GM21786 (cell line): ENCODE measurements at regions not wholly inside any gene's neighbourhood (a gene's known extent, or its start where the extent isn't known, plus 50 kb on each side); places are given as distances from the start of the nearest gene placed in this dataset.
A peak's percentile ranks its signal among the peaks of the same experiment; 100 is the strongest.
"Not testable (repeated sequence)": the region's sequence is repeated elsewhere in the genome, so short reads cannot be mapped to it uniquely, and the experiment has no call there.

Experiments used
- ATAC-seq: cut with Tn5 transposase; IDR thresholded peaks from one replicate; pipeline ENCODE4 v1.9.1; 2021; ENCODE audit not compliant: unreplicated experiment

DNA sequence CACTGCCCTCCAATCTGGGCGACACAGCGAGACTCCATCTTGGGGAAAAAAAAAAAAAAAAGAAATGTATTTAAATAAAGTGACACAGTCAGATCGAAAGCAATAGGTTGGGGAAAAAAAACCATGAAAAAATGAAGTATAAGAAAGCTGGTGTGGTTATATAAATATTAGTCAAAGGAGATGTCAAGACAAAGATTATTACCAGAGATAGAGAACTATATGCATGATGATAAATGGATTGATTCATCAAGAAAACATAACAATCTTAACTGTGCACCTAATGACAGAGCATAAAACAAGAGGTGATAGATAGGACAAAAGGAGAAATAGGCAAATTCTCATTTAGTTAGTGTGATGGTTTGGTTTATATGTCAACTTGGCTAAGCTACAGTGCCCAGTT is 146.9 kb upstream of the AHI1 start:
- ATAC-seq: no peak

DNA sequence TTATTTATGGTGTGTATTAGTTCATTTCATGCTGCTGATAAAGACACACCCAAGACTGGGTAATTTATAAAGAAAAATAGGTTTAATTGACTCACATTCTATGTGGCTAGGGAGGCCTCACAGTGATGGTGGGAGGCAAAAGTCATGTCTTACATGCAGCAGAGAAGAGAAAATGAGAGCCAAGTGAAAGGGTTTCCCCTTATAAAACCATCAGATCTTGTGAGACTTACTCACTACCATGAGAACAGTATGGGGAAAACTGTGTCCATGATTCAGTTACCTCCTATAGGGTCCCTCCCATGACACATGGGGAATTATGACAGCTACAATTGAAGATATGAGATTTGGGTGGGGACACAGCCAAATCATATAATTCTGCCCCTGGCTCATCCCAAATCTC is 150.0 kb upstream of the AHI1 start:
- no peak for ATAC-seq

DNA sequence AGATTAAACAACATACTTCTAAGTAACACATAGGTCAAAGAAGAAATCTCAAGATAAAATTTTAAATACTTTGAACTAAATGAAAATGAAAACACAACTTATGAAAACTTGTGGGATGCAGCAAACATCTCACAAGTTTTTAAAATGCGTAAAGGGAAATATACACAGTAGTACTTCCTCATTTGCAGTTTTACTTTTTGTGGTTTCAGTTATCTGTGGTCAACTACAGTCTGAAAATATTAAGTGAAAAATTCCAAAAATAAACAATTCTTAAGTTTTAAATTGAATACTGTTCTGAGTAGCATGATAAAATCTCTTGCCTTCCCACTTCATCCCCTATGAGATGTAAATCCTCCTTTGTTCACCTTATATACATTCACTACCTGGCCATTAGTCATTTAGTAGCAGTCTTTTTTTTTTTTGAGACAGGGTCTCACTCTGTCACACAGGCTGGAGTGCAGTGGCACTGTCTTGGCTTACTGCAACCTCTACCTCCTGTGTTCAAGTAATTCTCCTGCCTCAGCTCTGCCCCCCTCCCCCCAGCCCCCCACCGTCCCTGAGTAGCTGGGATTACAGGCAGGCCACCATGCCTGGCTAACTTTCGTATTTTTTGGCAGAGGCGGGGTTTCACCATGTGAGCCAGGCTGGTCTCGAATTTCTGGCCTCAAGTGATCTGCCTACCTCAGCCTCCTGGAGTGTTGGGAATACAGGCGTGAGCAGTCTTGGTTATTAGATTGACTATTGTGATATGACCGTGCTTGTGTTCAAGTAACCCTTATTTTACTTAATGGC is 154.6 kb upstream of the AHI1 start:
- ATAC-seq: peak; percentile 98

- ATAC-seq: no peak
Observed at GRCh38 chr6:135655055-135655454, 157.5 kb upstream of the AHI1 start.

DNA sequence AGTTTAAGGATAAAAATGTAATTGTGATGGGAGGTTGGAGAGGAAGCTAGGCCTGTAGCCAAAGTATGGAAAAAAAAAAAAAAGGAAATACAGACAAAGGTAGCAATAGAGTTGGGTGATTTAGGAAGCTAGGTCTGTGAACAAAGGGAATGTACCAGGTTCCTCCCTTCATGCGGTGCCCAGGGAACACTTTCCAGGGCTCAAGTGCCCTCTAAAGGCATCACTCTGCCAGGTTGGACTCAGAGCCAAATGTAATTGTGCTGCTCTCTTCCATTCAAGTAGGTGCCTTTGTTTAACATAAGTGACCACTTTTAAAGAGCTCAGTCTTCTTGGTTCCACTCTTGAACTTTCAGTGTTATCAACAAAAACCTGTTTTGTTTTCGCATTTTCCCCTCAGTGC is 159.7 kb upstream of the AHI1 start:
- ATAC-seq: no peak

DNA sequence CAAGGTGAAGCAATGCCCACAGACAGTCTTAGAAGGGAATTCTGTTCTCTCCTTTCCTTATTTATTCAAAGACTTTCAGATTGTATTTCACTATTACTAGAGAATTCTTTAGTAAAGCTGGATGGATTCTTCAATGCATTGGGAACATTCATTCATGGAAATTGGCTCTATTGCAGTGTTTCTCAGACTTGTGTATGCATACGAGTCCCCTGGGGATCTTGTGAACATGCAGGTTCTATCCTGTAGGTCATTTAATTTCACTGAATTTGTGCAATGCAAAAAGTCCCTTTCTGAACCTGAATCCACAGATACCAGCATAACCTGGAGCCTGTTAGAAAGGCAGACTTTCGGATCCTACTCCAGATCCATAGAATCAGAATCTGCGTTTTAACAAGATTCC is 160.9 kb upstream of the AHI1 start:
- no peak for ATAC-seq

DNA sequence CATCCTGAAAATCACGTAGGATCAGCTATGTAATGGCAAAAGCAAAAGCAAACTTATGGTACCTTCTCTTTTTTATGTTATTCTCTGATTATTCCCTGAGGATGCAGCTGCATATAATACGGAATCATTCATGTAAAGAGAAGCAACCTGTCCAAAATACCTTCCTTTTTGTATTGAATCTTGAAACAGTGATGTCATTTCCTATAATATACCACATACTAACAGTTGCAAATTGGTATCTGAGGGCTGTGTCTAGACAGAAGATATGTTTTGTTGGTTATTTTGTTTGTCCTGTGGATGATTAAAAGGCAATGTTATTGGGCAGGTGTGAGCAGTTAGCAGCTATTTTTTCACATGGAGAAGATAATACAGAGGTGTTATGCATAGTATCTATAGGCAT is 161.4 kb upstream of the AHI1 start:
- ATAC-seq: no peak

DNA sequence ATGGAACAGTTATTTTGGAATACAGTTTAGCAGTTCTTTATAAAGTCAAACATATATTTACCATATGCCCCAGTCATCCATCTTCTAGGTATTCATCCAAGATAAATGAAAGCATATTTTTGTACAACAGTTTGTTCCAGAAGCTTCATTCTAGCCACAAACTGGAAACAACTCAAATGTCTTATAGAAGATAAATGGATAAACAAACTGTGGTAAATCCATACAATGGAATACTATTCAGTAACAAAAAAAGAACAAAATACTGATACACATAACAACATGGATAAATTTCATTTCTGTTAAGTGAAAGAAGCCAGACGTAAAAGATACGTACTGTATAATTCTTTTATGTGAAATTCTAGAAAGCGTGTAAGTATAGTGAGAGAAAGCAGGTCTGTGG is 167.0 kb upstream of the AHI1 start:
- no peak for ATAC-seq

DNA sequence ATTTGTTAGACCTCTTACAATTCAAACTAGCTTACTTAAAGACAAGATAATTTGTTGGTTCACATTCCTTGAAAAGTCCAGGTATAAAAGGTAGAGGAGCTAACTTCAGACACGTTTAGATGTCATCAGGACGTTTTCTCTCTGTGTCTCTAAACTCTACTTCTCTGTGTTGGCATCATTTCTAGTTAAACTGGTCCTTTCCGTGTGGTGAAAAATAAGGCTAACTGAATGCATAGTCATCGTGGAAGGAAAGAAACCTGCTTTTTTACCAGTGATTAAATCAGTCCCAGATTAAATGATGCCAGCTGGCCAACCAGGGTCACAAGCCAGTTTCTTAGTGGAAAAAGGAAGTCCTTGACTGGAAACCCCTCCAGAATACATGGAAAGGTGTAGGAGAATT is 168.4 kb upstream of the AHI1 start:
- no peak for ATAC-seq

DNA sequence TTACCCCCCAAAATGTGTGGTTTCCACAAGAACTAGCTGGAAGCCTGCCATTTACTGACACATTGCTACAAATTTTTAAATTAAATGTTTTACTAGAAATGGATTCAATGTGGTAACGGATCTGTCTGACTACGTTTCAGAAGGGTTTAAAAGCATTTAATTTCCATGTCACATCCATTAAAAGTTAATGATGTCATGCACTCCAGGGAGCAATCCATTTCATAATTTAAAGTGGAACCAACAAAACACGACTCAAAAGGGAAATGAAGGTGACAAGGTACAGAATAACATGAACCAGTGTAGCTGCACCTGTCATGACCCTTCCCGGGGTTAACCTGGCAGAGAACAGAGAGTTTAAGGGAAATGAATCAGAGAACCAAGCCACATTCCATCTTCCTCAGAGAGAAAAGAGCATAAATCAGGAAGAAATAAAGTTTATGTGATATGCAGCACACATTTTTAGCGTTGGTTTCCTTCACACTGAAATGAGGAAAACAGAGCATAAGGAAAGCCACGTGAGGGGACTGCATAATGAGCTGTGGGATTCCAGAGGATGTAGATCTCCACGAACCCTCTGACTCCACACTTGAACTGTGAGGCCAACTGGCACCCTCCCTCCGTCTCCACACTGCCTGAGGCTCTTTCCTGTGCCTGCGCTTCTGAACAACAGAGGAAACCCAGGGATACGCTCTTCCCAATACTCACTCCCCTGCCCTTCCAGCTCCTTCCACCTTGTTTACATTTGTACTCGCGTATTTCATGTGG is 170.3 kb upstream of the AHI1 start:
- ATAC-seq: no peak

DNA sequence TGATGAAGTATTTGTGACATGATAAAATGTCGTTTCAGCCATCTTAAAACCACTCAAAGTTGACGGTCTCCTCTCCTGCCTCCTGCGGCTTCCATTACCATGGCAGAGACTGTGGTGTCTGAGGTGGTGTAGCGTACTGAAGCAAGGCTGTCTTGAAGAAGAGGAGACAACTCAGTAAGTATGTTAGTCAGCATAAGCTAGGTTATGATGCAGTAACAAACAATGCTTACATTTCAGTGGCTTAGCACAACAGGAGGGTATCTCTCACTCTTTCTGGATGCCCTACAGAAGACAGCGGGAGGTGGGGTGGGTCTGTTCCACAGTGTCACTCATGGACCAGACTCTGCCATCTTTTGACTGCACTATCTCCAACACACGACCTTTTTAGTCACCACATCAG is 174.7 kb upstream of the AHI1 start:
- ATAC-seq: no peak

GRCh38 chr6:135673501-135674309 is 176.2 kb upstream of the AHI1 start:
- no peak for ATAC-seq

DNA sequence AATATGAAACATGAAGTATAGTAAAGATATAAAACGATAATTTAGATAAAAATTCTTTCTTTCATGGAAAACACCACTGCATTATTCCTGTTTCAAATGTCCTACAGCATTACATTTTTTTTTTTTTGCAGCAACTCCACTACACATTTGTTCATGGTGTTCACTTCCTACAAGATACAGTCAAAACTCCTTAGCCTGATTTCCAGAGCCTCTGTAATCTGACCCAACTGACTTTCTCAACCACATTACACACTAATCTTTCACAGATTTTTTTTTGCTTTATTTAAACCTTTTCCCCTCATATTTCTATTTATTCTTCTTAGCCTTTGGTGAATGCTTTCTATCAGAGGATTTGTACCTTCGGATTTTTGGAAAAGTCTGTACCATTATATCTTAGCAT is 176.5 kb upstream of the PDE7B start:
- ATAC-seq: no peak

- ATAC-seq: no peak
Observed at GRCh38 chr6:135675862-135676261, 175.6 kb upstream of the PDE7B start.

DNA sequence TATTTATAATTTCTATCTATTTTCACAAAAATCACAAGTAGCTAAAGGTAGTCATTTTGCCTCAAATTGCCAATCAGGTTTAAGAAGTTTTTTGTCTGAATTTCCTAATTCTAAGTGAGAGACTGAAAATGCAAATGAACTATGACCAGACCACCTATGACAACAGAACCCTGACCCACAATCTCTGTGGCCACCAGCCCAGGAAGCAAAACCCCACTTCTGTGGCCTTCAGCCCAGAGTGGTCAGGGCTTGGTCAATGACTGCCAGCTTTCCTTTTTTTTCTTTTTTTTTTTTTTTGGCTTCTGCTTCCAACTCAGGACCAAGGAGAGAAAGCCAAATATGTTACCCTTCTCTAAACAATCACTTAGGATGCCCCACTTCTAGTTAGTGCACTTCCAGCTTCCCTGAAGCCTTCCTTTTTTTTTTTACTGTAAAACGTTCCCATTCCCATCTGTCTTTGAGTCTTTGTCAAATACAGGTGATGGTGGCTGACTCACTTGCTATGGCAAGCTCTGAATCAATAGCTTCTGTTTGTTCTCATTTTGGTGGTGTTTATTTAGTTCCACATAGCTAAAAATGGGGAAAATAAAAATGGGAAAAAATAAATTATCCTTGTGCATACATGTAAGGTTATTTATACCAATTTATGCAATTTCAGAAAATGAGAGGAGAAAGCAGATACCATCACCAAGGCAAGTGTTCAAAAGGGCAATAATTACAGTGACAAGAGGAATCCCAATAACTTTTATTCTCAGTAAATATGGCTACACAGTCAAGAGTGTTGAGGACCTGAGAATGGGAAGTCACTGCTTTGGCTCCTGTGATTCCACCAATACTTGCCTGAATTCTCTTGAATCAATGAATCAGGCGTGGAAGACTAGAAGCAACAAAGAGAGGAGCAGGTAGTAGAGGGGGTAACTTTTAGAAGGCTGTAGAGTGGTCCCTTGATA is 170.3 kb upstream of the PDE7B start:
- ATAC-seq: no peak

GRCh38 chr6:135686784-135687301 is 164.7 kb upstream of the PDE7B start:
- no peak for ATAC-seq

GRCh38 chr6:135688476-135688875 is 163.0 kb upstream of the PDE7B start:
- not testable (repeated sequence) for ATAC-seq

- ATAC-seq: no peak
Observed at GRCh38 chr6:135692426-135692825, 159.1 kb upstream of the PDE7B start.

DNA sequence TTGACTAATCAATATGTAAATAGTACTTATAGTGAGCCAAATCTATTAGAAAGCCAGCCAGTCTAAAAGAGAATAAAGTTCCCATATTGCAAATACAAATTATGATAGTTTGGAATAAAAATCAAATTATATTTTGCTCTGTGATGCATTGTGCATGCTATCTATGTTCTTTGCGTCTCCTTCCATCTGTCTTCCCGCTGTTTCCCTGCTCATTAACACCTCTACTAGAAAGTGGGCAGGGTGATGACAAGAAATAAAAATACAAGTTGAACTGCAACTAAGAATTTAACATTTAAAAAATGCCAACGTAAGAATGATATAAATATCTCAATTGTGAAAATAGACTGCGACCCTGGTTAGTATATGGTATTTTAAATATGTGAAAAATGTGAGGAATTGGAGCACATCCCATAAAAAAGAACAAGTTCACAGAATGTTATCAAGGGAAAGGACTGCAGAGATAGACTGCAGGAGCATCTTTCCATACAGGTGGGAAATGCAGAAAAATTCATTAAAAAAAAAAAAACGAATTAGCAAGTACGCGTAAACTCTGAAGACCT is 157.6 kb upstream of the PDE7B start:
- no peak for ATAC-seq

GRCh38 chr6:135699705-135700104 is 151.8 kb upstream of the PDE7B start:
- ATAC-seq: no peak
